NCI-H526 (cell line): ENCODE measurements at regions not wholly inside any gene's neighbourhood (a gene's known extent, or its start where the extent isn't known, plus 50 kb on each side); places are given as distances from the start of the nearest gene placed in this dataset.
A peak's percentile ranks its signal among the peaks of the same experiment; 100 is the strongest.
"Not testable (repeated sequence)": the region's sequence is repeated elsewhere in the genome, so short reads cannot be mapped to it uniquely, and the experiment has no call there.

ENCODE experiments used
- DNase-seq, 2 experiments: peaks; one replicate each; lab custom pipeline; 2025; lab: John Stamatoyannopoulos, UW

GRCh38 chr21:31819692-31820091, 53.1 kb upstream of the HUNK start:
- not testable (repeated sequence) for DNase-seq

- not testable (repeated sequence) for DNase-seq
Measured at GRCh38 chr21:31814356-31814755, 58.5 kb upstream of the HUNK start.

- DNase-seq = no peak
Measured at GRCh38 chr21:31813862-31814261, 59.0 kb upstream of the HUNK start.

GRCh38 chr21:31804008-31804394, 68.8 kb upstream of the HUNK start:
- DNase-seq = no peak

- DNase-seq = no peak
Measured at GRCh38 chr21:31803039-31804007, 69.5 kb upstream of the HUNK start.

GRCh38 chr21:31802331-31802730, 70.4 kb upstream of the SCAF4 start:
- no peak for DNase-seq

- DNase-seq = no peak
Measured at GRCh38 chr21:31801551-31802219, 69.8 kb upstream of the SCAF4 start.

GRCh38 chr21:31798842-31799704, 67.2 kb upstream of the SCAF4 start:
- DNase-seq = peak in 1 of 2 experiments; percentile 5

GRCh38 chr21:31795992-31796391, 64.1 kb upstream of the SCAF4 start:
- no peak for DNase-seq

GRCh38 chr21:31790420-31790819, 58.5 kb upstream of the SCAF4 start:
- not testable (repeated sequence) for DNase-seq

- no peak for DNase-seq
Measured at GRCh38 chr21:31788581-31788980, 56.7 kb upstream of the SCAF4 start.

- not testable (repeated sequence) for DNase-seq
Measured at GRCh38 chr21:31787691-31788090, 55.8 kb upstream of the SCAF4 start.

- DNase-seq = no peak
Measured at GRCh38 chr21:31786164-31786920, 54.4 kb upstream of the SCAF4 start.

GRCh38 chr21:31785237-31786163, 53.6 kb upstream of the SCAF4 start:
- peak; percentile 68 to 80 for DNase-seq

- DNase-seq = no peak
Measured at GRCh38 chr21:31781737-31782136, 49.8 kb upstream of the SCAF4 start.
